Spleen (tissue), 7 donors: ENCODE measurements at regions not wholly inside any gene's neighbourhood (a gene's known extent, or its start where the extent isn't known, plus 50 kb on each side); places are given as distances from the start of the nearest gene placed in this dataset.

Experiments
- POLR2A ChIP-seq, 3 donors: fragments of 450-650 bp; IDR thresholded peaks; one replicate each; pipeline ENCODE4 v1.5.1; 2017; ENCODE audit warnings: antibody characterized with exemption in 3 of 3, mild to moderate bottlenecking in 1 of 3
- POLR2AphosphoS5 ChIP-seq, 3 donors: sonication (generic); formaldehyde crosslinking; IDR thresholded peaks; one replicate each; pipeline ENCODE4 v1.5.1; 2017; ENCODE audit warnings: antibody characterized with exemption in 3 of 3
- TF ChIP-seq, protein P1 (sequence below), 11 experiments: fragments of 200-600 bp in 7 of 11; fragments of 450-650 bp in 4 of 11; sonication (generic) in 4 of 11; IDR thresholded peaks in 8 of 11; conservative IDR thresholded peaks in 3 of 11; 1 replicate in 7 of 11; 2 replicates in 4 of 11; pipeline versions ENCODE4 v1.4.0 to v1.8.0; 2016 to 2021; ENCODE audit warnings: antibody characterized with exemption in 11 of 11, inconsistent platforms in 4 of 11, mild to moderate bottlenecking in 1 of 11
- donor health status: DM: no; HTN: no; CAD: no; lungs with moderate emphysema.
- donor health status: DM: no; HTN: no; CAD: no.
- donor health status: DM: no; HTN: no; CAD: no.

DNA sequence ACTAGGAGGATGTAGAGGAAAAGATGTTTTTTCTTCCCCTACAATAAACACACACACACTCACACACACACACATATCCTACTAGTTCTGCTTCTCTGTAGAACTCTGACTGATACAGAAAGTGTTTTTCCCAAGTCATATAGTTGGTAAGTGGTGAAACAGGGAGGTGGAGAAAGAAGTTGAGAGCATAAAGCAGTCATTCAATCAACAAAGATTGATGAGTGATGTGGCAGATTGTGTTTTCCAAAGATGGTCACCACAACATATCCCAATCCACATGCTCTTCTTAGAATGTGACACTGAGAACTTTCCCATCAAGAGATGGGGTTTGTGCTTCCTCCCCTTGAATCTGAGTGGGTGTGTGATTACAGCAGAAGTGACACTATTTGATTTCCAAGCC, 123.4 kb upstream of the ATP6AP2 start:
- TF ChIP-seq POLR2A (IDR thresholded peaks at IDR 0.05) = no peak
- TF ChIP-seq, protein P1, sequence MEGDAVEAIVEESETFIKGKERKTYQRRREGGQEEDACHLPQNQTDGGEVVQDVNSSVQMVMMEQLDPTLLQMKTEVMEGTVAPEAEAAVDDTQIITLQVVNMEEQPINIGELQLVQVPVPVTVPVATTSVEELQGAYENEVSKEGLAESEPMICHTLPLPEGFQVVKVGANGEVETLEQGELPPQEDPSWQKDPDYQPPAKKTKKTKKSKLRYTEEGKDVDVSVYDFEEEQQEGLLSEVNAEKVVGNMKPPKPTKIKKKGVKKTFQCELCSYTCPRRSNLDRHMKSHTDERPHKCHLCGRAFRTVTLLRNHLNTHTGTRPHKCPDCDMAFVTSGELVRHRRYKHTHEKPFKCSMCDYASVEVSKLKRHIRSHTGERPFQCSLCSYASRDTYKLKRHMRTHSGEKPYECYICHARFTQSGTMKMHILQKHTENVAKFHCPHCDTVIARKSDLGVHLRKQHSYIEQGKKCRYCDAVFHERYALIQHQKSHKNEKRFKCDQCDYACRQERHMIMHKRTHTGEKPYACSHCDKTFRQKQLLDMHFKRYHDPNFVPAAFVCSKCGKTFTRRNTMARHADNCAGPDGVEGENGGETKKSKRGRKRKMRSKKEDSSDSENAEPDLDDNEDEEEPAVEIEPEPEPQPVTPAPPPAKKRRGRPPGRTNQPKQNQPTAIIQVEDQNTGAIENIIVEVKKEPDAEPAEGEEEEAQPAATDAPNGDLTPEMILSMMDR (IDR thresholded peaks at IDR 0.05 in 8 of 11, conservative IDR thresholded peaks at IDR 0.05 in 3 of 11) = no peak
- TF ChIP-seq POLR2AphosphoS5 (IDR thresholded peaks at IDR 0.05) = no peak
